ENCODE measurements at regions not wholly inside any gene's neighbourhood (a gene's known extent, or its start where the extent isn't known, plus 50 kb on each side); places are given as distances from the start of the nearest gene placed in this dataset.

GRCh38 chr9:12631866-12632265 lies 61.3 kb upstream of the TYRP1 start:
- H3K4ac ChIP-seq (ENCODE audit: low read depth, low read length): no peak overlapping the region
- CTCF ChIA-PET: no interaction called here
- H3K56ac ChIP-seq (ENCODE audit: extremely low read depth, insufficient read depth, low read length): no peak overlapping the region

More at GRCh38 chr9:12631866-12632265, 61.3 kb upstream of the TYRP1 start:
- dilution Hi-C loops (cut with HindIII; ENCODE audit: low sequenced_read_pairs, unreplicated experiment) (no loop called here), in situ Hi-C loops (cut with MboI; ENCODE audit: low sequenced_read_pairs) (no loop called here), intact Hi-C loops (cut with micrococcal nuclease) (no loop called here)
- no TSS peak for BruUV-seq (replicated peaks)
- ATAC-seq (ENCODE audit: low read depth) (no peak), DNase-seq (no peak)
- Histone ChIP-seq H3K4me2 (ENCODE audit: low read depth, low read length) (no peak overlapping the region), H3K14ac (replicated peaks; ENCODE audit: low read depth, low read length) (no peak overlapping the region), H2AFZ (replicated peaks; ENCODE audit: low read length, poor library complexity) (no peak overlapping the region), H3K9me3 (ENCODE audit: control insufficient read depth, insufficient read depth, low read length) (no peaks in the 10 kb centered on the region), H2AK5ac (ENCODE audit: low read depth, low read length) (no peak overlapping the region), H4K20me1 (ENCODE audit: insufficient read depth, low read length) (no peaks in the 10 kb centered on the region), H3K9me1 (ENCODE audit: insufficient read depth, low read length) (no peaks in the 10 kb centered on the region), H3K79me1 (ENCODE audit: low read depth in 1 of 2, low read length in 2 of 2) (no peaks in the 10 kb centered on the region), H2AK9ac (replicated peaks; ENCODE audit: low read depth, low read length, poor library complexity) (no peak overlapping the region), H2BK15ac (ENCODE audit: low read depth, low read length) (no peak overlapping the region), H4K8ac (ENCODE audit: low read depth in 2 of 2, low read length in 2 of 2) (no peak overlapping the region), H3K4me1 (ENCODE audit: control insufficient read depth, insufficient read depth, low read length) (no peaks in the 10 kb centered on the region), H4K91ac (ENCODE audit: insufficient read depth, low read depth, low read length) (no peak overlapping the region), H4K5ac (ENCODE audit: low read depth, low read length) (no peak overlapping the region), H3K36me3 (ENCODE audit: control insufficient read depth, insufficient read depth, low read length) (no peaks in the 10 kb centered on the region), H3K27ac (ENCODE audit: insufficient read depth, low read length) (no peak overlapping the region), H3K18ac (ENCODE audit: low read depth, low read length) (no peak overlapping the region), H2BK5ac (ENCODE audit: low read depth, low read length, poor library complexity, severe bottlenecking) (no peak overlapping the region), H3K23ac (ENCODE audit: low read depth, low read length) (no peak overlapping the region), H2BK120ac (ENCODE audit: low read depth, low read length) (no peak overlapping the region), H3K27me3 (ENCODE audit: control insufficient read depth, insufficient read depth, low read length) (no peaks in the 10 kb centered on the region), H2BK20ac (ENCODE audit: low read depth, low read length) (no peak overlapping the region), H3K4me3 (ENCODE audit: insufficient read depth, low read depth, low read length) (no peak overlapping the region), H3K9ac (ENCODE audit: low read depth, low read length) (no peak overlapping the region)
- no CpG with 5 or more reads among the region's 5 CpGs for WGBS, 2 experiments (ENCODE audit: extremely low coverage in 2 of 2, insufficient read length in 1 of 2)
- TF ChIP-seq RCOR1 (IDR thresholded peaks at IDR 0.05; ENCODE audit: insufficient replicate concordance, low read length) (no peak), CTCF (conservative IDR thresholded peaks at IDR 0.05; ENCODE audit: low read depth, low read length) (no peak), POLR2A (IDR thresholded peaks at IDR 0.05; ENCODE audit: low read depth, low read length) (no peak), ELK1 (IDR thresholded peaks at IDR 0.05; ENCODE audit: borderline replicate concordance, low read depth, low read length) (no peak), BHLHE40 (IDR thresholded peaks at IDR 0.05; ENCODE audit: low read depth, low read length) (no peak), RFX5 (IDR thresholded peaks at IDR 0.05; ENCODE audit: low read depth, low read length) (no peak), USF2 (IDR thresholded peaks at IDR 0.05; ENCODE audit: low read depth, low read length) (no peak), CHD1 (IDR thresholded peaks at IDR 0.05; ENCODE audit: low read depth, low read length) (no peak)
- POLR2A ChIA-PET (ENCODE audit: unreplicated experiment): no interaction called here

Data from IMR-90 (cell line).